Left lung (tissue), 4 donors: ENCODE measurements at regions not wholly inside any gene's neighbourhood (a gene's known extent, or its start where the extent isn't known, plus 50 kb on each side); places are given as distances from the start of the nearest gene placed in this dataset.

Experiments used
- ATAC-seq: fragments of 200-7000 bp; cut with Tn5 transposase; one replicate; pipeline ENCODE4 v1.9.1; 2020; ENCODE audit warnings: moderate library complexity
- DNase-seq, 4 donors: peaks; one replicate each; pipeline ENCODE4 v3.0.0-alpha.2; 2013 to 2020
- H3K27ac ChIP-seq, 2 donors: fragments of 200-600 bp; sonication (generic) in 1 of 2; one replicate each; pipeline versions ENCODE4 v1.5.0 to v1.8.0; 2020 to 2021
- H3K27me3 ChIP-seq, 2 donors: fragments of 200-600 bp; sonication (generic) in 1 of 2; one replicate each; pipeline versions ENCODE4 v1.5.0 to v1.8.0; 2020 to 2021
- H3K36me3 ChIP-seq, 2 donors: fragments of 200-600 bp; sonication (generic) in 1 of 2; one replicate each; pipeline versions ENCODE4 v1.5.0 to v1.8.0; 2020 to 2021
- H3K4me1 ChIP-seq, 2 donors: fragments of 200-600 bp; one replicate each; pipeline ENCODE4 v1.8.0; 2021
- H3K4me3 ChIP-seq, 2 donors: fragments of 200-600 bp; sonication (generic) in 1 of 2; one replicate each; pipeline versions ENCODE4 v1.5.0 to v1.8.0; 2020 to 2021; ENCODE audit warnings: mild to moderate bottlenecking in 1 of 2
- H3K9me3 ChIP-seq, 2 donors: fragments of 200-600 bp; sonication (generic) in 1 of 2; one replicate each; pipeline versions ENCODE4 v1.5.0 to v1.8.0; 2020 to 2021
- CTCF ChIP-seq, 2 donors: fragments of 200-600 bp; sonication (generic) in 1 of 2; IDR thresholded peaks; one replicate each; pipeline versions ENCODE4 v1.5.0 to v1.8.0; 2021; ENCODE audit warnings: antibody characterized with exemption in 2 of 2
- intact Hi-C, 2 donors: fragments of 100-400 bp; cut with DNase I; formaldehyde crosslinking; loops; one replicate each; pipeline versions ENCODE4 v1.11.2 to v1.14.2; 2022
- donor health status: DM: no; HTN: yes; CAD: no.
- donor health status: DM: no; HTN: no; CAD: no.

- DNase-seq (no peak), ATAC-seq (no peak)
- H3K4me3 ChIP-seq: no peak overlapping the region
- no peaks in the 10 kb centered on the region for H3K36me3 ChIP-seq
- no peaks in the 10 kb centered on the region for H3K4me1 ChIP-seq
- H3K27me3 ChIP-seq: peaks cover 0 to 10% of the 10 kb centered on the region in 2 donors
- TF ChIP-seq CTCF (IDR thresholded peaks at IDR 0.05): no peak
- intact Hi-C loops: no loop called here
- H3K9me3 ChIP-seq: no peaks in the 10 kb centered on the region
- H3K27ac ChIP-seq: no peak overlapping the region
These were observed 318.7 kb upstream of the IRX1 start for GRCh38 chr5:3276896-3277295.

- Histone ChIP-seq H3K27me3 (peaks cover 0 to 10% of the 10 kb centered on the region in 2 donors), H3K4me1 (no peaks in the 10 kb centered on the region), H3K27ac (no peak overlapping the region), H3K4me3 (no peak overlapping the region), H3K36me3 (no peaks in the 10 kb centered on the region), H3K9me3 (no peaks in the 10 kb centered on the region)
- intact Hi-C loops: no loop called here
- TF ChIP-seq CTCF (IDR thresholded peaks at IDR 0.05): no peak
- DNase-seq (no peak), ATAC-seq (no peak)
These were observed 326.1 kb upstream of the IRX1 start for GRCh38 chr5:3269395-3270169.

GRCh38 chr5:3268760-3269330, 326.8 kb upstream of the IRX1 start:
- Histone ChIP-seq H3K36me3 (no peaks in the 10 kb centered on the region), H3K4me1 (no peaks in the 10 kb centered on the region), H3K27ac (no peak overlapping the region), H3K9me3 (no peaks in the 10 kb centered on the region), H3K4me3 (no peak overlapping the region), H3K27me3 (peaks cover 0 to 6% of the 10 kb centered on the region in 2 donors)
- no peak for TF ChIP-seq CTCF (IDR thresholded peaks at IDR 0.05)
- DNase-seq (no peak), ATAC-seq (no peak)
- intact Hi-C loops: no loop called here

GRCh38 chr5:3266861-3267260, 328.8 kb upstream of the IRX1 start:
- no peak for DNase-seq
- Histone ChIP-seq H3K9me3 (no peaks in the 10 kb centered on the region), H3K27me3 (no peaks in the 10 kb centered on the region), H3K27ac (no peak overlapping the region), H3K4me3 (no peak overlapping the region), H3K36me3 (no peaks in the 10 kb centered on the region), H3K4me1 (no peaks in the 10 kb centered on the region)
- no peak for TF ChIP-seq CTCF (IDR thresholded peaks at IDR 0.05)
- intact Hi-C loops: no loop called here
- no peak for ATAC-seq

GRCh38 chr5:3265936-3266335, 329.7 kb upstream of the IRX1 start:
- ATAC-seq (no peak), DNase-seq (no peak)
- intact Hi-C loops: no loop called here
- Histone ChIP-seq H3K4me3 (no peak overlapping the region), H3K36me3 (no peaks in the 10 kb centered on the region), H3K27ac (no peak overlapping the region), H3K4me1 (no peaks in the 10 kb centered on the region), H3K9me3 (peaks cover 0 to 4% of the 10 kb centered on the region in 2 donors), H3K27me3 (no peaks in the 10 kb centered on the region)
- TF ChIP-seq CTCF (IDR thresholded peaks at IDR 0.05): no peak
